Umbilical cord (tissue), 1 donor: ENCODE measurements at regions not wholly inside any gene's neighbourhood (a gene's known extent, or its start where the extent isn't known, plus 50 kb on each side); places are given as distances from the start of the nearest gene placed in this dataset.
"Not testable (repeated sequence)": the region's sequence is repeated elsewhere in the genome, so short reads cannot be mapped to it uniquely, and the experiment has no call there.

Experiments
- DNase-seq: peaks from one replicate; pipeline ENCODE4 v3.0.0-alpha.2; 2015; ENCODE audit warnings: low spot score

- DNase-seq = no peak
Observed at GRCh38 chr2:19102696-19103423, 255.6 kb downstream of the OSR1 start.

- no peak for DNase-seq
Observed at GRCh38 chr2:19101968-19102367, 256.5 kb downstream of the OSR1 start.

GRCh38 chr2:19100570-19100969 lies 257.9 kb downstream of the OSR1 start:
- no peak for DNase-seq

GRCh38 chr2:19099181-19099580 lies 259.2 kb downstream of the OSR1 start:
- no peak for DNase-seq

- no peak for DNase-seq
Observed at GRCh38 chr2:19098467-19099160, 259.8 kb downstream of the OSR1 start.

GRCh38 chr2:19089476-19089875 lies 268.9 kb downstream of the OSR1 start:
- not testable (repeated sequence) for DNase-seq

GRCh38 chr2:19086231-19086651 lies 272.2 kb downstream of the OSR1 start:
- DNase-seq = no peak

GRCh38 chr2:19078709-19079108 lies 279.7 kb downstream of the OSR1 start:
- no peak for DNase-seq

- DNase-seq = no peak
Observed at GRCh38 chr2:19073522-19073921, 284.9 kb downstream of the OSR1 start.

GRCh38 chr2:19072161-19072560 lies 286.3 kb downstream of the OSR1 start:
- no peak for DNase-seq

GRCh38 chr2:19070886-19071285 lies 287.5 kb downstream of the OSR1 start:
- DNase-seq = no peak

- no peak for DNase-seq
Observed at GRCh38 chr2:19068206-19068605, 290.2 kb downstream of the OSR1 start.

GRCh38 chr2:19062370-19062769 lies 296.1 kb downstream of the OSR1 start:
- DNase-seq = no peak

- peak; percentile 42 for DNase-seq
Observed at GRCh38 chr2:19059076-19059475, 299.3 kb downstream of the OSR1 start.

- no peak for DNase-seq
Observed at GRCh38 chr2:19051203-19051831, 307.1 kb downstream of the OSR1 start.

- DNase-seq = no peak
Observed at GRCh38 chr2:19050354-19050753, 308.1 kb downstream of the OSR1 start.

GRCh38 chr2:19048593-19049266 lies 309.7 kb downstream of the OSR1 start:
- DNase-seq = no peak

GRCh38 chr2:19046986-19047780 lies 311.2 kb downstream of the OSR1 start:
- no peak for DNase-seq

GRCh38 chr2:19045151-19045550 lies 313.3 kb downstream of the OSR1 start:
- no peak for DNase-seq

- DNase-seq = no peak
Observed at GRCh38 chr2:19043893-19044292, 314.5 kb downstream of the OSR1 start.

- no peak for DNase-seq
Observed at GRCh38 chr2:19041434-19042041, 316.9 kb downstream of the OSR1 start.
